ENCODE measurements at regions not wholly inside any gene's neighbourhood (a gene's known extent, or its start where the extent isn't known, plus 50 kb on each side); places are given as distances from the start of the nearest gene placed in this dataset.
A peak's percentile ranks its signal among the peaks of the same experiment; 100 is the strongest.
"Not testable (repeated sequence)": the region's sequence is repeated elsewhere in the genome, so short reads cannot be mapped to it uniquely, and the experiment has no call there.

DNA sequence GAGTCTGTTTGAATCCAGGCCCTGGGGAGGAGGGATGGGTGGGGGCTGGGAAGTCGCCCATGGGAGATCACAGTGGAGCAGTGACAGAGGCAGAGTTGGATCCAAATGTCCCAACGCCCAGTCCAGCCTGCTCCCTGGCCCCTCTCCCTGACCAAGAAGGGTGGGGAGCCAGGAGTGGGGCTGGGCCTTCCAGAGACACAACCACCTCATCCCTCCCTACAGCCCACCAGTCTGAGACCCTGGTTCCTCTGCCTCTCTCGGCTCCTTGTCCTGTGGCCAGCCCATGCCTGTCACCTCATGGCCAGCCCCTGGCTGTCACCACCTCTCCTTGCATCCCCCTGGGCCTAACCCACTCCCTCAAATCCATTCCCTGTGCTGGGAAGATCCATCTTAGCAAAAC is 71.2 kb upstream of the PRR5 start:
- no peak for DNase-seq (ENCODE audit: low read depth in 3 of 3)

DNA sequence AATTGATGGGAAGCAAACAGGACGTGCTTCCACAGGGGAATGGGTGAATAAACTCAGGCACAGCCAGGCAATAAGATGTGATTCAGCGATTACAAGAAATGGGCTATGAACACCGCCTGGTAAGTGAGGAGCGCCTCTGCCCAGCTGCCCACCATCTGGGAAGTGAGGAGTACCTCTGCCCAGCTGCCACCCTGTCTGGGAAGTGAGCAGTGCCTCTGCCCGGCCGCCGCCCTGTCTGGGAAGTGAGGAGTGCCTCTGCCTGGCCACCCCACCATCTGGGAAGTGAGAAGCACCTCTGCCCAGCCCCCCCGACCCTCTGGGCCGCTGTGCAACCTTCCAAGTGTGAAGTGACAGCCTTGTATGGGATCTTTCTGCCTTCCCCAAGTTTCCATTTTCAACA is 73.2 kb upstream of the PRR5 start:
- no peak for DNase-seq (ENCODE audit: low read depth in 3 of 3)

DNA sequence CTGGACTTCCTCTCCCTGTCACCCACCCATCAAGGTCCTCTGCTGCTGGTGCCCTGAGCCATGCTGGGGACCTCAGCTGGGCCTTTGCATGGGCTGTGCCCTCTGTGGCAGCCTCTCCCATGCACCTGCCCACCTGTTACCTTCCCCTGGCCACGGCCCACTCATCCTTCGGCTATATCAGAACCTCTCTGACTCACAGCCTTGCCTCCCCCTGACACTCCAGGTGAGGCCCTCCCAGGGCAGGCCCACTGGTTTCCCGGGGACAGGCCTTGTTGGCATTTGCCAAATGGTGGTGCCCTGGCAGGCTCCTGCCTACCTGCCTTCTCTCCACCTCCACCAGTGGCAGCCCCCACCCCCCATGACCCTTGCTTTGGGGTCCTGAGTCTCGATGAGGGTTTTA is 73.7 kb upstream of the PRR5 start:
- DNase-seq (ENCODE audit: low read depth in 3 of 3) = no peak

DNA sequence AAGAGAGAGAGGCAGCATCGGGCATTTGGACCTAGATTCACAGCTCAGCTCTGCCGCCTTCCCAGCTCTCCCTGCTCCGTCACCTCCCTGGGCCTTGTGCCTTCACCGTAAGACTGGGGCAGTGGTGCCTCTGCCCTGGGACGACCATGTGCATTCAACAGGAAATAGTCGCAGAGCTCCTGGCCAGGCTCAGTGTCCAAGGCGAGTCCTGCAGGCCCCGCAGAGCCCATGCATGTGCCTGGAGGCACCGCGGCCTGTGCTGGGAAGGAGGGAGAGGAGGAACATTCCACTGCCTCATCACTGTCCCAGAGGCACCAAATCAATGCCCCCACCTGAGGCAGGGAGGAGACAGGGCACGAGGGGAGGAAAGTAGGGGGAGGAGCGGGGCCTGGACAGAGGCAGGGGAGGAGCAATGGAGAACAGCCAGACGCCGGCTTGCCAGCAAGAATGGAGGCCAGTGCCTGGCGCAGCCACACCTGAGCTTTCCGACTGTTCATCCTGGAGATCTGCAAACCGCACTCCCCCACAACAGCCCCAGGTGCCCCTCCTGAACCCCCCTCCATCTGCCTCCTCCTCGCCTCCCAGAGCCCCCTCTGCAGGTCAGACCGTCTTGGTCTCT is 74.4 kb upstream of the PRR5 start:
- no peak for DNase-seq (ENCODE audit: low read depth in 3 of 3)

DNA sequence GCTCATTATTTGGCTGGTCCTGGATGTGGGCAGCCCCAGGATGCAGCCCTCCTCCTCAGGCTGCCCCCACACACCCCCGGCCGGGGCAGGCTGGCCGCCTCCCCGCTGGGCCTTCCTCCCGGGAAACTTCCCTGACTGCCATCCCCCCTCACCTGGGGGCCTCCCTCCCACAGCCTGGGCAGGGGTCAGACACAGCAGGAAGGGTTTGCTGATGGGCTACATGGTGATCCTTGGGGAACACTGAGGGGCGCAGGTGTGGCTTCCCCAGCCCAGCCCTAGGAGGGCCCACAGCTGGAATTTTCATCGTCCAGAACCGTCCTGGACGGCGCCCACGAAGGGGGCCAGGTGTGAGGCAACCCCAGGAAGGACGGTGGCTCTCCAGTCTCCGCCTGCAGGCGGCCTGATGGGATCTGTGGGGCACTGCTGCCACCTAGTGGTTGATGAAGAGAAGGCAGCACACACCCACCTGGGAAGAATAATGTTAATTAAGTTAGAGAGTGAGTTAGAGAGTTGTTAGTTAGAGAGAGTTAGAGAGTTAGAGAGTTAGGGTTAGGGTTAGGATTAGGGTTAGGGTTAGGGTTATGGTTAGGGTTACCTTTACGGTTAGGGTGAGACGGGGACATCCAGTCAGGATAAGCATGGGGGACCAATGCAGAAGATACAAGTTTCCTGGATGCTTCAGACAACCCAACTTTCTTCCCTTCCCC is 75.9 kb upstream of the PRR5 start:
- peak; percentile 64 to 67 (median 67) for DNase-seq (ENCODE audit: low read depth in 3 of 3)

DNA sequence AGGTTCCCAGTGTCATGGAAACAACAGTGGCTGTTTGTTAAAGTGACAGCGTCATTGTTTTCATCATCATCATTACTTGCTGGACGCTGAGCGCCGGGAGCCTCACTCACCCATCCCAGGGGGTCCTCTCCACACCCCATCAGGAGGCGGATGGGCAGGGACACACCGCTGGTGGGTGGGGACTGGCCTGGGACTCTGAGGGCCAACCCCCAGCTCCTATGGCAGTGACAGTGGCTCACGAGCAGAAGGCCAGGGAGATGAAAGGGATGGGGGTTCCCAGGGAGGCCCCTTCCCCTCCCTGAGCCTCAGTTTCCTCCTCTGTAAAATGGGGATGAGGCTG is 76.6 kb upstream of the PRR5 start:
- no peak for DNase-seq (ENCODE audit: low read depth in 3 of 3)

DNA sequence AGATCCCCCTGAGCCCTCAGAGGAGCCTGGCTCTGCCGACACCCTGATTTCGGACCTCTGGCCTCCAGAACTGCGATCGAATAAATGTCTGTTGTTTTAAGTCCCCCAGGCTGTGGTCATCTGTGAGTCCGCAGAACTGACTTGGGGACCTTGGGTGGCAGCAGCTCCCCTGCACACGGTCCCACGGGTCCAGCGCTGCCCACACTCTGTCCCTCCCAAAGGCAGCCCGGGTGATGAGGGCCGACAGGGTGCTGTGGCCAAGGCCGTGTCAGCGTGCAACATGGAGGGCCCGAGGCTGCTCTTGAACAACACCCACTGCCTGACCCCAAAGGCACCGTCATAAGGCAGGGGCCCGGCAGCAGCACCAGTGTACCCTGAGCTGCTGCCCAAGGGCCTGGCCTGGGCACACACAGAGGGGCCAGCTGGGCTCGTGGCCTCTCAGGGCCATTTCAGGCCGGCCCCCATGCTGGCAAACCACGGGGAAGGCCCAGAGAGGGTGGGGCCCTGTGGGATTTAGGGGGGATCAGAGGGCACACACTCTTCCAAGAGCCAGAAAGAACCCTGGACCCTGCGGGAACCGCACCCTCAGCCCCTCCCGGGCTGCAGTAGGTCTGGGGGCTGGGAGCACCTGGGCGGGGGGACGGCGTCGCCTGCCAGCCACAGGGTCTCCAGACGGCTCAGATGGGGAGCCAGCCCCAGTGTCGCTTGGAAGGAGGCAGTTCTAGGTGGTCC is 77.1 kb upstream of the PRR5 start:
- DNase-seq (ENCODE audit: low read depth in 3 of 3) = no peak

DNA sequence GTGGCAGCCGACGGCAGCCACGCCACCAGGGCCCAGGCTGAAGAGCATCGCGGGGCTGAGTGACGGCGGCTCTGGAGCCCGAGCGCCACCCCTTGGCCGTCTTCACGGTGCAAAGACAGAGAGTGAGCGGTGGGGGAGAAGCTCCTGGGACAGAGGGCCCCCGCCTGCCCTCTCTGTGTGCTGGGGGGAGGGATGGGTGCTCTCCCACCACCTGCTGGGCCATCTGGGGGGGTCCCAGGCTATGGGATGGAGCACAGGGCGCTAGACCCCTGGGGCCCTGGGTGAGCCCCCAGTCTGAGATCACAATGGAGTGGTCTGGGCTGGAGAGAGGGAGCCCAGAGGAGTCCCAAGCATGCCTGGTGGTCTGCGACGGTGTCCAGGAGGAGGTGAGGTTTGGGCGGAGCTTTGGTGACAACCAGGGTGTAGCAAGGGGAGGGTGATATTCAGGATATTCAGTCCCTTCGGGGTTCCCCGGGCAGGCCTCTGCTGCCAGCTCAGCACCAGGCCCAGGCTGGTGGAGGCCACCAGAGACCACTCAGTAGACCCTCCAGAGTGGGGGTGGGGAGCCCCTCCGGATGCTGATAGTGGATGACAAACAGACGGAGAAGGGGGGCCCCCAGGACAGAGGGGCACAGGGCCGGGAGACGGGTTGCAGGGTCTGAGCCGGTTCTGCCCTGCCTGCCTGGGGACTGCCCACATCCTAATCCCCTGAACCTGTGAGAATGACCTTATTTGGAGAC is 78.1 kb upstream of the PRR5 start:
- no peak for DNase-seq (ENCODE audit: low read depth in 3 of 3)

DNA sequence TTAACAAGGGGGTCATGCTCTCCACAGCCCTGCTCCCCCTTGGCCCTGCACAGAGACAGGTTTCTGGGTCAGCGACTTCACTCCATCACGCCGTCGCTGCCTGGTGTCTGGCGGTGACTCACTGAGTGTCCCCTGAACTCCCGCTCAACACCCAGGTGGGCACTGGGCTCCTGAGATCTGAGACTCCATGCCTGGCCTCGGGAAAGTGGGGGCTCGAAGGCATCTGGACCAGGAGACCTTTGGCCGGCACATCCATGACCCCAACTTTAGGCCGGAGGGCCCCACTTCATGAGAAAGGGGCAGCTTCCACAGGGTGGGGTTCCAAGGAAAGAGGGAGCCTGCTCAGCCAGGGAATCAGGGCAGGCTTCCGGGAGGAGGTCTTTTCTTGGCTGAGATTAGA is 79.3 kb upstream of the PRR5 start:
- no peak for DNase-seq (ENCODE audit: low read depth in 3 of 3)

DNA sequence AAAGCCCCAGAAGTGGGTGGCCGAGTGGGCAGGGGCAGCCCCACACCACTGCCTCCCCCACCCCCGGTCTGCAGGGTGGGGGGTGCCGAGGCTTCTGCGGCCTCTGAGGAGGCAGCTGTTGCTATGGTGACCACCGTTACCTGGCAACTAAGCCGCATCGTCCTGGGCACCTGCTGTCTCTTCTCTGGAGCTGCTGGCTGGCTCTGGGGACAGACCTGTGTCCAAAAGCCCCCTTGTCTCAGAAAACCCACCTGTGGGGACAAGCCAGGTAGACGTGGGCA is 79.9 kb upstream of the PRR5 start:
- no peak for DNase-seq (ENCODE audit: low read depth in 3 of 3)

DNA sequence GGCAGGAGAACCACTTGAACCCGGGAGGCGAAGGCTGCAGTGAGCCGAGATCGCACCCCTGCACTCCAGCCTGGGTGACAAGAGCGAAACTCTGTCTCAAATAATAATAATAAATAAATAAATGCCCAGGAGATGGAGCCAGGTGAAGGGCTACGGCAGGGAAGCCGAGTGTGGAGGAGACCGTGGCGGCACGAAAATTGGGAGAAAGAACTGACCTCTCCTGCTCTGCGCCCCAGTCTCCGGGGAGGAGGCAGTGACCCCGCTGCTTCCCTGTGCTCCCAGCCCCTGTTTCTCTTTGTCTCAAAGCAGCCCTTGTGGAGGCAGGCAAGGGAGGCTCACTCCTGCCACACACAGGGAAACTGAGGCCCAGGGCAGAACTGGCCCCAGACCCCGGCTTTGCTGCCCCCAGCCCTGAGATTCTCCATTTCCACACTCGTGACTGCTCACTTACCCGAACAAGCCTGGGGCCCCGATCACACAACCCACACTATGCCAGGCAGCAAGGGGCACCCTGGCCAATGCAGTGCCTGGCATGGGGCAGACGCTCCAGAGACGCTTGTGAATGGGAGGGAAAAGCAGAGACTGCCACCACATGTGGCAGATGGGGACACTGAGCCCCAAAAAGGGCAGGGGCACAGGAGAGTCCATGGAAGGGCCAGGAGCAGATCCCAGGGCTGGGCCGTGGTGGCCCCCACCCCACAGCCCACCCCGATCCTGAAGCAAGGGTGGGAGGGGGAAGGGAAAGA is 80.4 kb upstream of the PRR5 start:
- DNase-seq (ENCODE audit: low read depth in 3 of 3) = no peak

DNA sequence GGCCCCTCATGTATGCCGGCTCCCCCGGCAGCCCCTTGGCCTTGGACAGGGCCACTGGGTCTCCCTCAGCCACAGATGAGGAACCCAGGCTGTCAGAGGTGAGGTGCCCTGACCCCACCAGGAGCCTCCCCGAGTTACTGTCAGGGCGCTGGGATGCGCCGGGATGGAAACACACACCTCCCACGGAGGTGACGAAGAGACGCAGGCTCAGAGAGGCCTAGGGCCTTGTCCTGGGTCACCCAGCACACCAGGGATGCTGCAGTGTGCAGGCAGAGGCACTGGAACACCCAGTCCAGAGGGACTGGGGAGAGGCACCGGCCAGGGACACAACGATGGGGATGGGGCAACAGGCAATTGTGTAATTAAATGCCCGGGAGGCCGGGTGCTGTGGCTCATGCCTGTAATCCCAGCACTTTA is 81.2 kb upstream of the PRR5 start:
- no peak for DNase-seq (ENCODE audit: low read depth in 3 of 3)

DNA sequence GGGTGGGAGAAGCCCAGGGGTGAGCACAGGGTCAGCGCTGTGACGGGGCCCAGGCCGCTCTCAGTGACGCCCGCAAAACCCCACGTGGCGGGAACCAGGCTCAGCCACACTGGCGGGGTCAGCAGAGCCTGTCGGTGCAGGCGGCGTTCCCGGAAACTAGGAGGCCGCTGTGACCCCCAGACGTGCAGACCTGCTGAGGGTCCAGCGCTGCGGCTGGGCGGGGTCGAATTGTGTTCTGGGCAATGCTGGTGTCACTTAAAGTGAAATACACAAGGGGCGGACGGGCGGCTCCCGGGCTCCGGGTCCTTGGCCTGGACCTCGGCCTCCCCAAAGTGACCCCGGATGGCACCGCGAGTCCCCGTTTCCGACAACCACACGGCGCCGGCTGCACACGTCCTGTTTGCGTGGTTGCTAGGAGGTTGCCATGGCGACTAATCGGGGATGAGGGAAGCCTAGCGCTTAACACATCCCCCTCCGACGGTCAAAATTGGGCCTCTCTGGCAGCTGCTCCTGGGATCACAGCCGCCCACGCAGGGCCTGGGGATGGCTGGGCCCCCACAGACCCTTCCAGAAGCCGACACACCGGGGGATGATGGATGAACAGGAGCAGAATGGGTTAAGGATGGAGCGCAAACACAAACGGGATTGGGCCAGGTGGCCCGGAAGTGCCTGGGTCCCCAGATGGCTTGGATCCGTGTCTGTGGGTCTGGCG is 81.7 kb upstream of the PRR5 start:
- peak; percentile 51 to 71 (median 51) for DNase-seq (ENCODE audit: low read depth in 3 of 3)

DNA sequence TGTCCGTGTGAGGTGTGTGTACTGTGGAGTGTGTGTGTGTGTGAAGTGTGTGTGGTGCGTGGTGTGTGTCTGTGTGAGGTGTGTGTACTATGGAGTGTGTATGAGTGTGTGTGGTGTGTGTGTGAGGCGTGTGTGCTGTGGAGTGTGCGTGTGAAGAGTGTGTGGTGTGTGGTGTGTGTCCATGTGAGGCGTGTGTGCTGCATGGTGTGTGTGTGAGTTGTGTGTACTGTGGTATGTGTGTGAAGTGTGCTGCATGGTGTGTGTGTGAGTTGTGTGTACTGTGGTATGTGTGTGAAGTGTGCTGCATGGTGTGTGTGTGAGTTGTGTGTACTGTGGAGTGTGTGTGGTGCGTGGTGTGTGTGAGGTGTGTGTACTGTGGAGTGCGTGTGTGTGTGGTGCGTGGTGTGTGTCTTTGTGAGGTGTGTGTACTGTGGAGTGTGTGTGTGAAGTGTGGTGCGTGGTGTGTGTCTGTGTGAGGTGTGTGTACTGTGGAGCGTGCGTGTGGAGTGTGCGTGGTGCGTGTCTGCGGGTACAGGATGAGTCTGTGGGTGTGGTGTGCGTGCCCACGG is 82.4 kb upstream of the PRR5 start:
- DNase-seq (ENCODE audit: low read depth in 3 of 3) = not testable (repeated sequence)

DNA sequence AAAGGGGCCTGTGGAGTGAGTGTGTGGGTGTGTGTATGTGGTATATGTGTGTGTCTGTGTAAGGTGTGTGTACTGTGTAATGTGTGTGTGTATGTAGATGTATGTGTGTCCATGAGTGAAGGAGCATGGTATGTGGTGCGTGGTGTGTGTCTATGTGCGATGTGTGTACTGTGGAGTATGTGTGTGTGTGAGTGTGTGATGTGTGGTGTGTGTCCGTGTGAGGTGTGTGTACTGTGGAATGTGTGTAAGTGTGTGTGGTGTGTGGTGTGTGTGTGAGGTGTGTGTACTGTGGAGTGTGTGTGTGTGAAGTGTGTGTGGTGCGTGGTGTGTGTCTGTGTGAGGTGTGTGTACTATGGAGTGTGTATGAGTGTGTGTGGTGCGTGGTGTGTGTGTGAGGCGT is 83.1 kb upstream of the PRR5 start:
- not testable (repeated sequence) for DNase-seq (ENCODE audit: low read depth in 3 of 3)

DNA sequence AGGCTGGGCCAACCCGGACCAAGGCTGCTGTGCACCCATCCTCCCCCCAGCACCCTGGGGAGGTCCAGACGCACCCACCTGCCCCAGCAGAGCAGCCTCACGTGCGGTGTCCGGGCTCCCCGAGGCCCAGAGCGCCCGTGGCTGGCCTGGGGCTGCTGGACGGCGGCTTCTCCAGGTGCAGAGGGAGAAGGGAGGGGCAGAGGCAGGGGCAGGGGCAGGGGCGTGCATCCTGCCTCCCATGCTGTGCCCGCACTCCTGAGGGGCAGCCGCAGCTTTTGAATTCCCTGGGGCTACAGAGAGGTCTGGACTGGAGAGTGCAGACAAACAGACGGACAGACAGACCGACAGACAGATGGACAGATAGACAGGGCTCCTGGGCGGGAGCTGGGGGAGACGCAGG is 83.6 kb upstream of the PRR5 start:
- DNase-seq (ENCODE audit: low read depth in 3 of 3) = no peak

DNA sequence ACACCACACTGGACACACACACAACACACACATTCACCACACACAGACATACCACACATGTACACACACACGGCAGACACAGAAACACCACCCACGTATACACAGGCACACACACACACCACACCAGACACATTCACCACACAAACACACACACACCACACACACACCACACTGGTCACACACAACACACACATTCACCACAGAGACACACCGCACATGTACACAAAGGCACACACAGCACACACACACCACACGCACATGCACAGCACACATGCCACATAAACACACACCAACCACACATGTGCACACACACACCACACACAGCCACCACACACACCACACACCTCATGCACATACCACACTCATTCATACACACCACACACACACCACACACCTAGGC is 84.2 kb upstream of the PRR5 start:
- no peak for DNase-seq (ENCODE audit: low read depth in 3 of 3)

DNA sequence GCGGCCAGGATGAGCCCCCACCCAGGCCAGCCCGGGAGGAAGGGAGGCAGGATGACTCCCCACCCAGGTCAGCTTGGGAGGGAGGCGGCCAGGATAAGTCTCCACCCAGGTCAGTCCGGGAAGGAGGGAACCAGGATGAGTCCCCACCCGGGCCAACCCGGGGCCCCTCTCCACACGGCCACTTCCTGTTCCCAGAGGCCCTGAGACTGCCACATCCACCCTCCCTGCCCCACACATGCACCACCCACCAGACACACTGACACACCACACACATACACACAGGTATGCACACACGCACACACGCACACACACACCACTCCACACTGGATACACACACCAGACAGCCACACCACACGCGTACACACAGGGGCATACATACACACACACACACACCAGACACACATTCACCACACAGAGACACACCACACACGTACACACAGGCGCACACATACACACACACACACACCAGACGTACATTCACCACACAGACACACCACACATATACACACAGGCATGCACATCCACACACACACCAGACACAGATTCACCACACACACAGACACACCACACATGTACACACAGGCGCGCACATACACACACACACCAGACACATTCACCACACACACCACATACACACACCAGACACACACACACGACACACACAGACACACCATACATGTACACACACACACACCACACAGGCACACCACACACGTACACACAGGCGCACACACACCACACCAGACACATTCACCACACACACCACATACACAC is 84.9 kb upstream of the PRR5 start:
- no peak for DNase-seq (ENCODE audit: low read depth in 3 of 3)

DNA sequence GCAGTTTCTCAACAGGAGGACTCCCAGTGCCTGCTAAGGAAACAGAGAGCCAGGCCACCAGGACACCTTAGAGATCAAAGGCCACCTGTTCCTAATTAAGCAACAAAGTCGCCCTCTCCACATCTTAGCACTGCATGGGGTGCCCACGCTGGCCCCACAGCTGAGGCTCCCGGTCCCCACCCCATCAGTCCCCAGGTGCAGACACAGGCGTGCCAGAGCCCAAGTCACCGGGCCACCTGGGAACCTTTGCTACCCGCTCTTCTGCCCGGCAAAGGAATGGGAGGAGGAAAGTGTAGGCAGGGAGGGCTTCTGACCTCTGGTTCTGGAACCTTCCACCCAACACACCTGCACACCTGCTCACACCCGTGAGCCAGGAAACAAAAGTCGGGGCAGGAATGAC is 85.5 kb upstream of the PRR5 start:
- no peak for DNase-seq (ENCODE audit: low read depth in 3 of 3)

DNA sequence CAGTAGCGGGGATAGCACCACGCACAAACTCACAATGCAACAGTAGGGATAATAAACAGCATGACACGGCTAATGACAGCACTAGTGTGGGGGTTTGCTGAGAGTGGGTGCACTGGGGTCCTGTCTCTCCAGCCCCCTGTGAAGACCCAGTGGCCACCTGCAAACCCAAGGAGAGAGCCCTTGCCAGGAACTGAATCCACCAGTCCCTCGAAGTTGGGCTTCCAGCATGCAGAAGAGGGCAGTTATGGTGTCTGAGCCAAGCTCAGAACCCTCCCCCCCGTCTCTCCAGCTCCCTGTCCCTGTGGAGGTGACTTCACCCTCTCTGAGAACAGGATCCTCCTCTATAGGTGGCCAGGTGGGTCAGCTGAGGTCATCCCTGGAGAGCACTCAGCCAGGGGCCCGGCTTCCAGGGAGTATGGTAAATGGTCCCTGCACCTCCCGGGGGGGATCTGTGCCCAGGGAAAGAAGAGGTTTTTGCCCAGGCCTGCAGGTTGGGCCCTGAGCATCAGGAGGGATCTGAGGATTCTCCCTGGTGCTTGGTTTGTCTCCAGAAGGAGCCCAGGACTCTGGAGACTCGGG is 86.3 kb upstream of the PRR5 start:
- DNase-seq (ENCODE audit: low read depth in 3 of 3) = no peak
